AG09309 (cell line): ENCODE measurements at regions not wholly inside any gene's neighbourhood (a gene's known extent, or its start where the extent isn't known, plus 50 kb on each side); places are given as distances from the start of the nearest gene placed in this dataset.

Experiments
- DNase-seq: peaks from one replicate; pipeline ENCODE4 v3.0.0-alpha.2; 2010; ENCODE audit warnings: low read depth
- H3K4me3 ChIP-seq: 2 replicates; pipeline ENCODE4 v1.5.1; 2011; ENCODE audit warnings: mild to moderate bottlenecking, low read depth, low read length, moderate library complexity; ENCODE audit not compliant: control insufficient read depth
- CTCF ChIP-seq: IDR thresholded peaks from 2 replicates; pipeline ENCODE4 v1.5.1; 2011; ENCODE audit warnings: mild to moderate bottlenecking, low read depth, low read length, inconsistent platforms; ENCODE audit not compliant: insufficient read depth, control insufficient read depth; ENCODE audit errors: missing control alignments

GRCh38 chr13:109331011-109331433 is 455.4 kb downstream of the IRS2 start:
- no peak for TF ChIP-seq CTCF
- H3K4me3 ChIP-seq, result no peak overlapping the region
- no peak for DNase-seq

GRCh38 chr13:109330123-109330522 is 456.3 kb downstream of the IRS2 start:
- no peak for DNase-seq
- no peak for TF ChIP-seq CTCF

GRCh38 chr13:109329175-109329574 is 457.2 kb downstream of the IRS2 start:
- DNase-seq, result no peak
- no peak overlapping the region for H3K4me3 ChIP-seq
- no peak for TF ChIP-seq CTCF

More at GRCh38 chr13:109330123-109330522, 456.3 kb downstream of the IRS2 start:
- no peak overlapping the region for H3K4me3 ChIP-seq

GRCh38 chr13:109326601-109327000 is 459.8 kb downstream of the IRS2 start:
- no peak for TF ChIP-seq CTCF
- H3K4me3 ChIP-seq, result no peak overlapping the region
- DNase-seq, result no peak

- no peak for TF ChIP-seq CTCF
- DNase-seq, result no peak
- no peak overlapping the region for H3K4me3 ChIP-seq
Measured at GRCh38 chr13:109323338-109323737, 463.0 kb downstream of the IRS2 start.

- no peak for TF ChIP-seq CTCF
- no peak overlapping the region for H3K4me3 ChIP-seq
- no peak for DNase-seq
Measured at GRCh38 chr13:109318945-109319590, 467.3 kb downstream of the IRS2 start.

- no peak for DNase-seq
- no peak for TF ChIP-seq CTCF
Measured at GRCh38 chr13:109315481-109315880, 470.9 kb downstream of the IRS2 start.

More at GRCh38 chr13:109315481-109315880, 470.9 kb downstream of the IRS2 start:
- no peak overlapping the region for H3K4me3 ChIP-seq
